ENCODE measurements at regions not wholly inside any gene's neighbourhood (a gene's known extent, or its start where the extent isn't known, plus 50 kb on each side); places are given as distances from the start of the nearest gene placed in this dataset.

GRCh38 chr12:128204711-128205110, 62.3 kb upstream of the TMEM132C start:
- intact Hi-C loops (cut with micrococcal nuclease): no loop called here
- BruUV-seq (replicated peaks): no TSS peak
- peaks cover 2% of the 10 kb centered on the region for H3K9me3 ChIP-seq (replicated peaks; ENCODE audit: control insufficient read depth, insufficient read depth, low read length)
- POLR2A ChIA-PET: no interaction called here
- H3K79me2 ChIP-seq (ENCODE audit: control insufficient read depth, insufficient read depth, low read length): no peaks in the 10 kb centered on the region
- TF ChIP-seq POLR2AphosphoS5 (IDR thresholded peaks at IDR 0.05; ENCODE audit: insufficient read depth, low read depth, low read length) (no peak), MYC (IDR thresholded peaks at IDR 0.05; ENCODE audit: low read depth, low read length) (no peak), GATA2 (IDR thresholded peaks at IDR 0.05; ENCODE audit: insufficient read depth, insufficient read length, low read depth, low read length) (no peak), JUN (IDR thresholded peaks at IDR 0.05; ENCODE audit: borderline replicate concordance, insufficient read depth, insufficient read length, low read depth) (no peak), POLR2A (IDR thresholded peaks at IDR 0.05; ENCODE audit: low read depth, low read length) (no peak), FOS (IDR thresholded peaks at IDR 0.05; ENCODE audit: borderline replicate concordance, insufficient read depth, low read length) (no peak), EZH2 (IDR thresholded peaks at IDR 0.05; ENCODE audit: borderline replicate concordance, low read depth, low read length, severe bottlenecking) (no peak)
- TF ChIP-seq, protein P1, sequence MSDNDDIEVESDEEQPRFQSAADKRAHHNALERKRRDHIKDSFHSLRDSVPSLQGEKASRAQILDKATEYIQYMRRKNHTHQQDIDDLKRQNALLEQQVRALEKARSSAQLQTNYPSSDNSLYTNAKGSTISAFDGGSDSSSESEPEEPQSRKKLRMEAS (IDR thresholded peaks at IDR 0.05; ENCODE audit: insufficient read depth, insufficient read length): no peak
- TF ChIP-seq, protein P2, sequence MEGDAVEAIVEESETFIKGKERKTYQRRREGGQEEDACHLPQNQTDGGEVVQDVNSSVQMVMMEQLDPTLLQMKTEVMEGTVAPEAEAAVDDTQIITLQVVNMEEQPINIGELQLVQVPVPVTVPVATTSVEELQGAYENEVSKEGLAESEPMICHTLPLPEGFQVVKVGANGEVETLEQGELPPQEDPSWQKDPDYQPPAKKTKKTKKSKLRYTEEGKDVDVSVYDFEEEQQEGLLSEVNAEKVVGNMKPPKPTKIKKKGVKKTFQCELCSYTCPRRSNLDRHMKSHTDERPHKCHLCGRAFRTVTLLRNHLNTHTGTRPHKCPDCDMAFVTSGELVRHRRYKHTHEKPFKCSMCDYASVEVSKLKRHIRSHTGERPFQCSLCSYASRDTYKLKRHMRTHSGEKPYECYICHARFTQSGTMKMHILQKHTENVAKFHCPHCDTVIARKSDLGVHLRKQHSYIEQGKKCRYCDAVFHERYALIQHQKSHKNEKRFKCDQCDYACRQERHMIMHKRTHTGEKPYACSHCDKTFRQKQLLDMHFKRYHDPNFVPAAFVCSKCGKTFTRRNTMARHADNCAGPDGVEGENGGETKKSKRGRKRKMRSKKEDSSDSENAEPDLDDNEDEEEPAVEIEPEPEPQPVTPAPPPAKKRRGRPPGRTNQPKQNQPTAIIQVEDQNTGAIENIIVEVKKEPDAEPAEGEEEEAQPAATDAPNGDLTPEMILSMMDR (IDR thresholded peaks at IDR 0.05; ENCODE audit: extremely low read depth in 1 of 2, insufficient read depth in 1 of 2, low read depth in 1 of 2, low read length in 2 of 2): no peak
- CTCF ChIA-PET: no interaction called here
- dilution Hi-C loops (cut with MboI; ENCODE audit: extremely low pct_ligation_motif_present, low sequenced_read_pairs): no loop called here
- no peak overlapping the region for H2AFZ ChIP-seq (ENCODE audit: low read depth, low read length)
- FAIRE-seq (no peak), DNase-seq (ENCODE audit: low read depth, low spot score) (no peak)
- no peaks in the 10 kb centered on the region for H3K36me3 ChIP-seq (ENCODE audit: control insufficient read depth in 2 of 2, extremely low read depth in 1 of 2, insufficient read depth in 2 of 2, low read length in 2 of 2)
- no peak overlapping the region for H3K9ac ChIP-seq (replicated peaks; ENCODE audit: extremely low read depth, insufficient read depth, low read length)
- H3K27me3 ChIP-seq (ENCODE audit: control insufficient read depth in 2 of 2, insufficient read depth in 2 of 2, low read length in 2 of 2): no peaks in the 10 kb centered on the region
- H3K27ac ChIP-seq (ENCODE audit: insufficient read depth, low read depth, low read length): no peak overlapping the region
- H3K4me2 ChIP-seq (ENCODE audit: insufficient read depth, low read length): no peak overlapping the region
- H3K9me1 ChIP-seq (replicated peaks; ENCODE audit: control insufficient read depth, extremely low read depth, insufficient read depth, low read length): no peaks in the 10 kb centered on the region
- H4K20me1 ChIP-seq (replicated peaks; ENCODE audit: control insufficient read depth, extremely low read depth, insufficient read depth, low read length): no peaks in the 10 kb centered on the region
- H3K4me1 ChIP-seq (ENCODE audit: control insufficient read depth, extremely low read depth, insufficient read depth, low read length): no peaks in the 10 kb centered on the region
- no peak overlapping the region for H3K4me3 ChIP-seq (replicated peaks in 1 of 3; ENCODE audit: insufficient read depth in 1 of 3, low read depth in 1 of 3, low read length in 3 of 3)

Measured in endothelial cell of umbilical vein (primary cell).